ENCODE measurements at regions not wholly inside any gene's neighbourhood (a gene's known extent, or its start where the extent isn't known, plus 50 kb on each side); places are given as distances from the start of the nearest gene placed in this dataset.

- Histone ChIP-seq H3K27me3 (no peaks in the 10 kb centered on the region), H3K36me3 (no peaks in the 10 kb centered on the region), H3K27ac (no peak overlapping the region), H3K9me3 (no peaks in the 10 kb centered on the region), H3K4me1 (no peaks in the 10 kb centered on the region), H3K4me3 (replicated peaks in 1 of 3) (no peak overlapping the region)
- TF ChIP-seq, protein P1, sequence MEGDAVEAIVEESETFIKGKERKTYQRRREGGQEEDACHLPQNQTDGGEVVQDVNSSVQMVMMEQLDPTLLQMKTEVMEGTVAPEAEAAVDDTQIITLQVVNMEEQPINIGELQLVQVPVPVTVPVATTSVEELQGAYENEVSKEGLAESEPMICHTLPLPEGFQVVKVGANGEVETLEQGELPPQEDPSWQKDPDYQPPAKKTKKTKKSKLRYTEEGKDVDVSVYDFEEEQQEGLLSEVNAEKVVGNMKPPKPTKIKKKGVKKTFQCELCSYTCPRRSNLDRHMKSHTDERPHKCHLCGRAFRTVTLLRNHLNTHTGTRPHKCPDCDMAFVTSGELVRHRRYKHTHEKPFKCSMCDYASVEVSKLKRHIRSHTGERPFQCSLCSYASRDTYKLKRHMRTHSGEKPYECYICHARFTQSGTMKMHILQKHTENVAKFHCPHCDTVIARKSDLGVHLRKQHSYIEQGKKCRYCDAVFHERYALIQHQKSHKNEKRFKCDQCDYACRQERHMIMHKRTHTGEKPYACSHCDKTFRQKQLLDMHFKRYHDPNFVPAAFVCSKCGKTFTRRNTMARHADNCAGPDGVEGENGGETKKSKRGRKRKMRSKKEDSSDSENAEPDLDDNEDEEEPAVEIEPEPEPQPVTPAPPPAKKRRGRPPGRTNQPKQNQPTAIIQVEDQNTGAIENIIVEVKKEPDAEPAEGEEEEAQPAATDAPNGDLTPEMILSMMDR (IDR thresholded peaks at IDR 0.05) = no peak
- TF ChIP-seq POLR2A (IDR thresholded peaks at IDR 0.05) = no peak
- no peak for DNase-seq
- intact Hi-C loops (cut with DNase I) = no loop called here
Observed at GRCh38 chr6:101249470-101249869, 144.0 kb upstream of the GRIK2 start.

- Histone ChIP-seq H3K36me3 (no peaks in the 10 kb centered on the region), H3K27me3 (no peaks in the 10 kb centered on the region), H3K4me3 (replicated peaks in 1 of 3) (no peak overlapping the region), H3K4me1 (no peaks in the 10 kb centered on the region), H3K9me3 (no peaks in the 10 kb centered on the region), H3K27ac (no peak overlapping the region)
- no peak for DNase-seq
- intact Hi-C loops (cut with DNase I) = no loop called here
- no peak for TF ChIP-seq POLR2A (IDR thresholded peaks at IDR 0.05)
- TF ChIP-seq, protein P1 (IDR thresholded peaks at IDR 0.05) = no peak
Observed at GRCh38 chr6:101257163-101257562, 136.3 kb upstream of the GRIK2 start.

GRCh38 chr6:101259505-101259904, 134.0 kb upstream of the GRIK2 start:
- Histone ChIP-seq H3K27me3 (no peaks in the 10 kb centered on the region), H3K4me3 (replicated peaks in 1 of 3) (no peak overlapping the region), H3K27ac (no peak overlapping the region), H3K9me3 (no peaks in the 10 kb centered on the region), H3K4me1 (no peaks in the 10 kb centered on the region), H3K36me3 (no peaks in the 10 kb centered on the region)
- no peak for TF ChIP-seq POLR2A (IDR thresholded peaks at IDR 0.05)
- TF ChIP-seq, protein P1 (IDR thresholded peaks at IDR 0.05) = no peak
- WGBS, 2 donors = 87 to 88% methylated on average over 5 of the region's 5 CpGs
- DNase-seq = no peak
- intact Hi-C loops (cut with DNase I) = no loop called here

- no peaks in the 10 kb centered on the region for H3K27me3 ChIP-seq
- no peak for DNase-seq
- H3K27ac ChIP-seq = no peak overlapping the region
- no peak overlapping the region for H3K4me3 ChIP-seq (replicated peaks in 1 of 3)
- no peaks in the 10 kb centered on the region for H3K36me3 ChIP-seq
- intact Hi-C loops (cut with DNase I) = no loop called here
- TF ChIP-seq, protein P1 (IDR thresholded peaks at IDR 0.05) = no peak
- no peak for TF ChIP-seq POLR2A (IDR thresholded peaks at IDR 0.05)
- 82 to 86% methylated on average over 3 of the region's 3 CpGs for WGBS, 2 donors
- H3K9me3 ChIP-seq = no peaks in the 10 kb centered on the region
- H3K4me1 ChIP-seq = no peaks in the 10 kb centered on the region
Observed at GRCh38 chr6:101263596-101263995, 129.9 kb upstream of the GRIK2 start.

DNA sequence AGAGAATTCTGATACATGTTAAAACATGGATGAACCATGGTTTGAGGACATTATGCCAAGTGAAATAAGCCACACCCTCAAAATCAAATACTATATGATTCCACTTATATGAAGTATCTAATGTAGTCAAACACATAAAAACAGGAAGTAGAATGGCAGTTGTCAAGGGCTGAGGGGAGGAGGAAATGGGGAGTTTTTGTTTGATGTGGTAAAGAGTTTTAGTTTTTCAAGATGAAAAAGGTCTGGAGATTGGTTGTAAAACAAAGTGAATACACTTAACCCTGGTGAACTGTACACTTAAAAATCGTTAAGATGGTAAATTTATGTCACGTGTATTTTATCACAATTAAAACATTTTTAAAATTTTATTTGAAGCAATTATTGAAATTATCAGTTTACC, 127.4 kb upstream of the GRIK2 start:
- WGBS, 2 donors = 70 to 74% methylated on average over 2 of the region's 2 CpGs
- H3K4me1 ChIP-seq = no peaks in the 10 kb centered on the region
- TF ChIP-seq, protein P1 (IDR thresholded peaks at IDR 0.05) = no peak
- TF ChIP-seq POLR2A (IDR thresholded peaks at IDR 0.05) = no peak

More for the DNA sequence above, 127.4 kb upstream of the GRIK2 start:
- Histone ChIP-seq H3K9me3 (no peaks in the 10 kb centered on the region), H3K4me3 (replicated peaks in 1 of 3) (no peak overlapping the region), H3K27ac (no peak overlapping the region), H3K36me3 (no peaks in the 10 kb centered on the region), H3K27me3 (no peaks in the 10 kb centered on the region)
- no peak for DNase-seq
- intact Hi-C loops (cut with DNase I) = no loop called here

All from thyroid gland (tissue), 4 donors.